HG03354 (cell line): ENCODE measurements at regions not wholly inside any gene's neighbourhood (a gene's known extent, or its start where the extent isn't known, plus 50 kb on each side); places are given as distances from the start of the nearest gene placed in this dataset.

Source experiments
- ATAC-seq: cut with Tn5 transposase; IDR thresholded peaks from one replicate; pipeline ENCODE4 v1.9.1; 2021; ENCODE audit warnings: mild to moderate bottlenecking; ENCODE audit not compliant: unreplicated experiment, poor library complexity, severe bottlenecking

DNA sequence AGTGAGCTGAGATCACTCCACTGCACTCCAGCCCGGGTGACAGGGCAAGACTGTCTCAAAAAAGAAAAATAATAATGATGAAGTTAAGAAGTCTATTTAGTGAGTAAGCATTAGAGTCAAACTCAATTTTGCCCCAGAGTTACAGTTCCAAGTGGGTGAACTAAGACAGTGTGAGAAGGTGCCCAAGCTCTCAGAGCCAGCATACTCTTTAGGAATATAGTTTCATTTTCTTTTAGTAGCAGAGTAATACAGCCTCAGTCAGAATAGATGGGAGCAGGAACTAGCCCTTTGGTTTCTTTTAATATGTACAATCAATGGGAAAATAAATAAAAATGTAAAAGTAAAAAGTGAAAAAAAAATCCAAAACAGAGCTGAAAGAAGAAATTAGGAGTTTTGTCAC, 87.0 kb upstream of the ADGRF1 start:
- no peak for ATAC-seq

DNA sequence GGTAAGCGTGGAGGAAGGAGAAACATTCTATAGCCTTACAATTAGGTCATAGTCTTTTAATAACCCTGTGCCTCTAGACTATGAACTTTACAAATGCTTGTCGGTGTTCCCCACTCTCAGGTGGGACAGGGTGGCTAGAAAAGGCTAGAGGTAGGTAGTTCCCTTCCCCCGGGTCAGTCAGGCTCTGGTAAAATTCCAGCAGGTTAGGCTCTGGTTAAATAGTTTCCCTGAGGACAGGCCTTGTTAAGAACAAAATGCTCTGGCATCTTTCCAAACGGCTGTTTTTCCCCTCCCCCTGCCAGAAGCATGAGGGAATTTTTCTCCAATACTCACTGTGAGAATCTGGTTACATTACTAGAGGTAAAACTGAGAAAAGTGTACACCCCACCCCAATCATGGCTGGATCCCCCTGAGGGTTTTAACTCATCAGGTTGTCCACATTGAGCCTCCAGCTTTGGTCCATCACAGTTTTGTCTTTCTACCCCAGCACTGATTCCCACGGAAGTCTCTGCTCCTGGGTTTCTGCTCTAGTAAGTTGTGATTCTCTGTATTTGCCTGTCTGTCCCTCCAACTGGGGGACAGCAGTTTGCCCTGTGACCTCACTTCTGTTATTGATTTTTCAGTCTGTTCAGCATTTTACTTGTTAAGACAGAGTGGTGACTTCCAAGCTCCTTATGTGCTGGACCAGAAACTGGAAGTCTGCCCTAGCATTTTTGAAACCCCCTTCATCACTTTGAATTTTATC, 84.7 kb upstream of the ADGRF1 start:
- ATAC-seq, result no peak

DNA sequence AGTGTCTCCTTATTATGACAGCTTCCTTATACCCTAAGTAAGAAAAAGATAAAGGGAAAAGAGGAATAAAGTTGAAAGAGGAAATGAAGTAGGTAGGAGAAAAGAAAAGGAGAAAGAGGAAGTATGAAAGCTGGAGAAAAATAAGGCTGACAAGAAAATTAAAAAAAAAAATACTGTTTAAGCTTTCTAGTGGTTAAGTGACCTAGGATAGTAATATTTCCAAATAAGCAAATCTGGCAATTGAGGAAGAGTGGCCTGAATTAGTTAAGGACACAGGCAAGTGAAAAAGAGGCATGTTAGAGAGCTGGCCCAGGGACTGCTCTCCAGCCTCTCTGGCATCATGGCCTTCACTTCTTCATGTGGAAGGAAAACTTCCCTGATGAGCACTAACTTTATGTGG, 76.5 kb upstream of the ADGRF1 start:
- no peak for ATAC-seq

DNA sequence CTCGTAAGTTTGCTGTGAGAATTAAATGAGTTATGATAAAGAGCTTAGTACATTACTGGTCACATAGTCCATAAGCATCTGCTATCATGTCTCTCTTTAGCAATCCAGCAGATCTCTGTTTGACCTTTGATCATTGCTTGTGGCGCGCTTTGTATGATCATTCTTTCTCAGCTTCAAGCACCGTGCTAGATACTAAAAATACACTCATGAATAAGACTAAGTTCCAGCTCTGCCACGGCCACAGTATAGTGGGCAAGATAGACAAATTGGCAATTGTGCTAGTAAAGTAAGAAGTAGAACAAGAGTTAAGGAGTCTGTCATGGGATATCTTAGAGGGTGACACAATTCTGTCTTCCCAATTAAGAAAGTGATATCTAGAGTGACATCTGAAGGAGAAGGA, 75.2 kb upstream of the ADGRF1 start:
- ATAC-seq, result no peak

DNA sequence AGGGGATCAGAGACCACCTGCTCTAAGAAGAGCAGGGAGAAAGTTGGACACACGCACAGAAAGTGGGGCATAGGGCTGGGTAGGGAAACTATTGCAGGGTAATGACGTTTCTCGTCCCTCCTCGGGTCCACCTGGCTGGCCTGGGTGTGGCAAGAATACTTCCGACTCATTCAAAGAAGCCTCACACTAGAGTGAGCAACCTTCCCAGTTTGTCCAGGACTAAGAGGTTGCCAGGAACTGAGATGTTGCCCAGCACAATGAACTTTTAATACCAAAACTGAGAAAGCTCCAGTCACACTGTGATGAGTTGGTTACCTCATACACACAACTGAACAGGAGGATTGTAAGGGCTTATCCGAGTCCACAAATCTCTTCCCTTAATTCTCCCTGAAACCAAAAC, 74.5 kb upstream of the ADGRF1 start:
- ATAC-seq, result no peak

DNA sequence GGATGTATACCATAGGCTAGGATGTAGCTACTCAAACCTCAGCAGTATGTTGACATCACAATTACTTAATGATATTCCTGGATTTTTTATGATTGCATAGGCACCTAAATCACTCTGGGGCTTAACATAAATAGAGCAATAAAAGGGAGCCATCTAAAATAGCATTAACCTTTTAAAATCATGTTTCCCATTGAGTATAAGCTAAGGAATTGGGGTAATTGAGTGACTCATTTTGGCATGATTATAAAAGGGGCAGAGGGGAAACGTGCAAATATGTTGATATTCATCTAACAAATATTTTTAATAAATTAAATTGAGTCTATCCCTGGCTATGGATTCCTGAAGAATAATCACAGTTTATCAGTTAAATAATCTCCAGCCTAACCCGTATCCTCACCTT, 74.0 kb upstream of the ADGRF1 start:
- no peak for ATAC-seq

DNA sequence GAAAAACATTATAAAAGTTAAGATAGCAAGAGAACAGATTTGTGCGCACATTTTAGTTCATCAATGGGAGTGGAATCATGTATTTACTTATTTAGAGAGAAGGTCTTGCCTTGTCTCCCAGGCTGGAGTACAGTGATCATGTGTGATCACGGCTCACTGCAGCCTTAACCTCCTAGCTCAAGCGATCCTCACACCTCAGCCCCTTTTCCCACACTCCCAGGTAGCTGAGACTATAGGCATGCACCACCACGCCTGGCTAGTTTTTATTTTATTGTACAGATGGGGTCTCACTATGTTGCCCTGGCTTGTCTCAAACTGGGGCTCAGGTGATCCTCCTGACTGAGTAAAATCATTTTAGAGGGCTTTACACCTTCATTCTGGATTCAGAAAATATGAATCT, 72.3 kb upstream of the ADGRF1 start:
- ATAC-seq, result no peak

DNA sequence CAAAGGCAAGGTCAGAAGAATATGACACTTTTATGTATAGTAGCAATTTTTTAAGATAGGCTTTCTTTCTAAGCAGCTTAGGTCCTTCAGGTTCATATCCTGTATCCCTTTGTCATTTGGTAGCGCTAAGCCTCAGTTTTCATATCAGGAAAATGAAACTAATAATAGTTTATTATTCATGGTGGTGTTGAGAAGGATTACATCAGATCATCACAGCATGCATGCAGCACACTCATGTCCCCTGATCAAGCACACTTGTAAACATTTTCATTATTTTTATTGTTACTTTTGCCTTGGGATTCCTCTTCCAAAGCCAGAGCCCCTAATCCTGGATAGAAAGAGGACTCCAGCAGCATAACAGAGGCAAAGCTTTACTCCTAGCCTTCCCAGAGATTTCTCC, 70.2 kb upstream of the ADGRF1 start:
- no peak for ATAC-seq

DNA sequence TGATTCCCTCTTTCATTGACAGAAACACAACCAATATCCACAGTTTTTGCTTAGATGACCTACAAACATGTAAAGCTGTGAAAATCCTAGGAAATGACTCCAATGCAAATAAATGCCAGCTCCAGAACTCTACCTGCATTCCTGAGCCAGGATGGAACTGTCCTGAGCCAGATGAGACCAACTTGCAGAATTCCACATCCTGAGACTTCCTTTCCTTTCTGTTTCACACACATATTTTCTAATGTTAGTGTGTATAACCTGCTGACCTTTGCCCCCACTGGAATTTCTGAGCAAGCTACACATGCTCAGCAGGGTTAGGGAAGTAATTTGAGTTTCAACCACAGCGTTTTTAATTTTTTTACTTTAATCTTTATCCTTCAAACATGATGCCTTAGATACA, 69.6 kb upstream of the ADGRF1 start:
- ATAC-seq, result no peak

DNA sequence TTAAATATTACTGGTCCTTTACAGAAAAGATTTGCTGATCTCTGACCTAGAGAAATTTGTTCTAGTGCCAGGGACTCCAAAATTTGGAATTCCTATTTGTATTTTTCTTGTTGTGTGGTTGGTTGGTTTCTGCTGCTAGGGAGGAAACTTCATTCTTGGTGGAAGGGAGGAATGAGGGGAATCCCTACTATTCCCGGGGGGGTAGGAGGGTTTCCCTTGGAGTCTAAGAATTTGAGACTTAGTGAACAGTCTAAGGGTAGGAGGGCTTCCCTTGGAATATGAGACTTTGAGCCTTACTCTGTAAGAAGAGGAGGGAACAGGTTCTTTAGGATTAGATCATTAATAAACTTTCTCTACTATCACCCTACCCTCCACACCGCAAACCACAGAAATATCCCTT, 67.1 kb upstream of the ADGRF1 start:
- no peak for ATAC-seq

DNA sequence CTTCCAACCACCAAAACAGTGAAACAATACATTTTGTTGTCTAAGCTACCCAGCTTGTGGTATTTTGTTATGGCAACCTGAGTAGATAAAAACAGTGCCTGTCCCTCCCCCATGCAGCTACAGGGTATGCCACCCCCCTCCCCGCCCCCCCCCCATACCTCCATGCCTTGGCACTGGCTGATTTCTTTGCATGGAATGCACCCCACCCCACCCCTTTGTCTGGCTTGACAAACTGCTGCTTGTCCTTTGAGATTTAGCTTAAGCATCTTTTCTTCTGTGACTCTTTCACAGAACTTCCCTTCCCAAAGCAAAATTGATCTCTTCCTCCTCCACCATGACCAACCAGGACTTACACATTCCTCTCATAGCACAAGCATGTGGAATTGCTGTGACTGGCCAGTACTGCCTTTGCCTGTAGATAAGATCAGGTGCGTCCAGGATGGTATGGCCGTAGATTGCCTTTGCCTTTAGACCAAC, 64.6 kb upstream of the ADGRF1 start:
- ATAC-seq, result no peak

DNA sequence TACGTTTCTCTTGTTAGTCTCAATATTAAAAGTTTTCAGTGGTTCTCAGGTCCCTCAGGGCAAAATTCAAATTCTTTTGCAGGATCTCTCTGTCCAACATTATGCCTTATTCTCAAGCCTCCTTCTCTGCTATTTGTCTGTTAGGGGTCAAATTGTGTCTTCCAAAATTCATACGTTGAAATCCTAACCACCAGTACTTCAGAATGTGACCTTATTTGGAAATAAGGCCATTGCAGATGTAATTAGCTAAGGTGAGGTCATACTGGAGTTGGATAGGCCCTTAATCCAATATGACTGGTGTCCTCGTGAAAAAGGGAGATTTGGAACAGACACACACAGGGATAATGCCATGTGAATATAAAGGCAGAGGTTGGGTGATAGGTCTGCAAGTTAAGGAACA, 64.1 kb upstream of the ADGRF1 start:
- ATAC-seq, result no peak

DNA sequence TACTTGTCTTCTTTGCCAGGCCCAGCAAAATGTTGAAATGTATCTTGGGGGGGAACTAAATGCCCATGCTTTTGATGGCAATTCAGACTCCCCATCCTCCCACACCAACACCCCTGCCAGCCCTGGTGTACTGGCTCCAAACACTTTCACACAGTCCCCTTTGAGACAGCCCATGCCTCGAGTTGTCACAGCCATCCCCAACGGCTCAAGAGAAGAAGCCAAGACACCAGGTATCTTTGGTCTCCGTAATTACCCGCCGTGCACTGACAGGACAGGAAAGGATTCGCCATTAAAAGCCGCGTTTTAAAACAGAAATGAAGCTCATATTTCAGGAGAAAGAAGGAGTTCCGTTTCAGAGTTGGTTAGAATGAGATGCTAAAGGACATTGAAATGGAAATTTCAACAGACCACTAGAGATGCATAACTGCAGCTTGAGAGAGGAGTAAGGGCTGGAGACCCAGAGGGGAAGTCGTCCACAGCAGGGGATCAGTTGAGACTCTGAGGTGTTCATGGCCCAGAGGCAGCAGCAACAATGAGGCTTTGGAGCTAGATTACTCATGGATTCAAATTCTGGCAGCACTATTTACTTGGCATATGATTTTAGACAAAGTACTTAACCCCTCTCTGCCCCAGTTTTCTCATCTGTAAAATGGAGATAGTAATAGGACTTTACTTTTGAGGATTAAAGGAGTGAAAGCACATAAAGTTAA, 63.5 kb upstream of the ADGRF1 start:
- no peak for ATAC-seq

DNA sequence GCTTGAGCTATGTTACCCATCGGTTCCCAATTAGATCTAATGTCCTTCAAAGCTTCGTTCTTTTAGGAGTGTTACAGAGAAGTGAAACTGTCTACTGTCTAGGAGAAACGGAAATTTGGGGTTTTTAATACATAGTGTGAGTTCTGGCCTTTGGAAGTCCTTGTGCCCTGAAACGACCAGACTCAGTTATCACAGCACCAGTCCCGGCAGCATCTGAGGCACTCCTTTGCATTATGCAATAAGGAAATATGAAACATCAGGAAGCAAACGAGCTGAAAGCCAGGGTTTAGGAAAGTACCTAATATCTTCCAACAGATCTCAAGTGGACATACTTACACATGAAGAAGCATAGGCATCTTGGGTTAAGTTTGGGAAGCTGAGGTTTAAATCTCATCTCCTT, 61.8 kb upstream of the ADGRF1 start:
- ATAC-seq, result no peak

DNA sequence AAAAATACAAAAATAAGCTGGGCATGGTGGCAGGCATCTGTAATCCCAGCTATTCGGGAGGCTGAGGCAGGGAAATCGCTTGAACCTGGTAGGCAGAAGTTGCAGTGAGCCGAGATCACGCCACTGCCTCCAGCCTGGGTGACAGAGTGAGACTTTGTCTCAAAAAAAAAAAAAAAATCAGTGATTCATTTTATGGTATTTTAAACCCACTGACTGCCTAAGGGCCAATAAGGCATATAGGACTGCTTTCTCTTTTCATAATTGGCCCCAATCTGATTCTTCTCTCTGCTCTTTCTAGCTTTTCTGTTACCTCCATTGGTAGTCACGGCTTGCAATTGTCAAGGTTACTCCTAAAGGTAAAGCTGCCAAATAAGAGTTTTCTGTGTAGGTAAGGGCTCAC, 60.2 kb upstream of the ADGRF1 start:
- no peak for ATAC-seq

DNA sequence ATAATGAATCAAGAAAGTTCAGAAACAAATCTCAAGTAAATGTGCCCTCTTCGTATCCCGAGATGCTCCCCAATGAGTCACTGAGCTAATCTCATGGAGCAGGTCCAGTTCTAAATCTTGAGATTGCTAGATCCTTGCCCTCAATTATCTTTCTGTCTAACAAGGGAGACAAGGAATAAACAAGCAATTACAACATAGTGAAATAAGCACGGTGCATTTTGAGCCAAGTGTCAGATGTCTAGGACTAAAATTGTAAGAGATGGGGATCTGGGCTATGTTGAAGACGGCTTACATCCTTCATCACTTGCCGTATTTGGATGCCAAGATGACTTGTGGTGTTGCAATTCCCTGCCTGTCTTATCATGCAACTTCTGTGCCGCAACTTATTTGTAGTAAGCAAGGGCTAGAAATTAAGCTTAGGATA, 56.5 kb upstream of the ADGRF1 start:
- ATAC-seq, result no peak

DNA sequence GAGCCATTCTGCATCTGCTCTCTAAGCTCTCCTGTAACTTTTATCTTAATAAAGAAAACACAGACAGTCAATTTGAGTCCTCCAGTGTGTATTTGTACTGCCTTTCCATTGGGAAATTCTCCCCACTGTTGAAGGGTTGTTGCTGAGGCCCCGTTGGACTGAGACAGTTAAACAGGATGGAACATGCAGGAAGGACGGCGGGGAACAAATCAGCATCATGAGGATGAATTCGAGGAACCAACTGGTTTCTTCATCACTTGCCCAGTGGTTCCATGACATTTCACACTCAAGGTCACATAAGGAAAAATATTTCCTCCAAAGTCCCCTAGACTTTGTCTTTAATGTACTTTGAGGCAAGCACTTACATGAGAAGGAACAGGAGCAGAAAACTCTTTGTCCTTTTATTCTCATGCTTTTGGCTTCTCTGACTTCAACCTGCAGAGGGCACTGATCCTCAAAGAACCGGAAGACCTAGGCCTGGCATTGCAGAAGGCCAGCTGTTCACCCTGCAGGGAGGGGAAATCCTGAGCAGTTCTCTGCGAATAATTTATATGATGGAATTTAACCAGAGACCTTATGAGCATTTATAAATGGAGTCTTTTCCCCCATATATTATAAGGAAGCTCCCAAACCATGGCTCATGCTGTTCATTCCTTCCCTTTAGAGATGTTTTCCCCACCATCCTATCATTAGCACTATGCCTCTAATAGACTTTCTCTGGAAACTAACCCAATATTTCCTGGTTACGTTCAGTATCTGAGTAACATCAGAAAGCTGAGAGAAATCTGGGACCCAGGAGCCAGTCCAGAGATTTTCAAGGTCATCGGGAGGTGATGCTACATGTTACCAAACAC, 55.2 kb upstream of the ADGRF1 start:
- peak; percentile 99 for ATAC-seq

DNA sequence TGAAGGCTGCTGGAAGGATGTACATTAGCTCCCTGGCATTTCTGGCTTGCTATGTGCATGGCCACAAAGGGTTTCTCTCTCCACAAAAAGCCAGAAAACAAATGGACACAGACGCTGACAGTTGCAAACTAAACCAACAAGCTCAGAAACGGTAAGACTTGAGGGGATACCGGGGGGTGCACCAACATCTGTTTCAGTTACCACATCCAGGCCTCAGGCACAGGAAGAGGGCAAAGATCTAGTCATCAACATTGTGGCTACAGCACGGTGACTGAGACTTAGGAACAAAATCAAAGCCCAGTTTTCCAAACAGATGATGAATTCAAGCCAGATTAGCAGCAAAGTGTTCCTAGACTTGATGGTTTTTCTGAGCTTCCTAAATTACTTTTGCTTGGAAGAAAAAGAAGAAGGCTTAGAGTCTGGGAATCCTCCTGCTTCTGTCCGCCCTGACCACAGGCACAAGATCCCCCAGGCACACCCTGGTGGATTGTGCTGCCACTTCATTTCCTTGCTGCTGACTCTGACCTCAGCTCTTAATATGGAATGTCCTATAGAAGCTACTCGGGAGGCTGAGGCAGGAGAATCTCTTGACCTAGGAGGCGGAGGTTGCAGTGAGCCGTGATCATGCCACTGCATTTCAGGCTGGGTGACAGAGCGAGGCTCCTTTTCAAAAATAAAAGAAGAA, 54.2 kb upstream of the ADGRF1 start:
- no peak for ATAC-seq

DNA sequence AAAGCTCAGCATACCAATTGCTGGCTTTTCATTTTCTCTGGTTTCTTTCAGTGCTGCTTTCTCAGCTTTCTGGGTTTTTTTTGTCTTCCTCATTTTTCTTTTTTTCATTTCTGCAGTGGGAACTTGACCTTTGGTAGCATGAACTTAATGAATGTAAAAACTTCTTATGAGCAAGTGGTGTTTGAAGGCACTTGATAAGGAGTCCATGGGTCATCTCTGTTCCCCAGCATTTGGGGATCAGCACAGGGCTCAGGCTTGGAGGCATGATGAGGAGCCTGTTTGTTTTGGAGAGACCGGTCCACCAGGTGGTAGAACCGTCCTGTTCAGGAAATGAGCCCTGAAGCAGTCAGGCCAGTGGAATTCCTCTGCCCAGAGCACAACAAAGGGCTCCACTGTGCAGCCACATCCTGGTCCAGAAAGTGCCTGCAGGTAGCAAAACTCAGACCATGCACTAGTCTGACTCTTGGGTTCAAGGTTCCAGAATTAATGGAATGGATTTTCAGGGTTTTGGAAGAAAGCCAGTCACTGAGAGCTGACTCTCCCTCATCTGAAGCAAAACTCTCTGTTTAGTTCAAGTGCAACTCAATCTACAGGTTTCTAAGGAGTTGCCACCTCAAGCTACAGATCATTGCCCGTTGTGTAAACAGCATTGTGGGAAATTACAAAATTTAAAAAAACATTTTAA, 52.3 kb upstream of the ADGRF1 start:
- no peak for ATAC-seq
